HG02588 (cell line): ENCODE measurements at regions not wholly inside any gene's neighbourhood (a gene's known extent, or its start where the extent isn't known, plus 50 kb on each side); places are given as distances from the start of the nearest gene placed in this dataset.
A peak's percentile ranks its signal among the peaks of the same experiment; 100 is the strongest.
"Not testable (repeated sequence)": the region's sequence is repeated elsewhere in the genome, so short reads cannot be mapped to it uniquely, and the experiment has no call there.

Experiments used
- ATAC-seq: cut with Tn5 transposase; IDR thresholded peaks from one replicate; pipeline ENCODE4 v1.9.1; 2021; ENCODE audit warnings: mild to moderate bottlenecking, moderate library complexity; ENCODE audit not compliant: unreplicated experiment

- ATAC-seq = no peak
Measured at GRCh38 chr6:27178860-27179259, 68.6 kb upstream of the PRSS16 start.

DNA sequence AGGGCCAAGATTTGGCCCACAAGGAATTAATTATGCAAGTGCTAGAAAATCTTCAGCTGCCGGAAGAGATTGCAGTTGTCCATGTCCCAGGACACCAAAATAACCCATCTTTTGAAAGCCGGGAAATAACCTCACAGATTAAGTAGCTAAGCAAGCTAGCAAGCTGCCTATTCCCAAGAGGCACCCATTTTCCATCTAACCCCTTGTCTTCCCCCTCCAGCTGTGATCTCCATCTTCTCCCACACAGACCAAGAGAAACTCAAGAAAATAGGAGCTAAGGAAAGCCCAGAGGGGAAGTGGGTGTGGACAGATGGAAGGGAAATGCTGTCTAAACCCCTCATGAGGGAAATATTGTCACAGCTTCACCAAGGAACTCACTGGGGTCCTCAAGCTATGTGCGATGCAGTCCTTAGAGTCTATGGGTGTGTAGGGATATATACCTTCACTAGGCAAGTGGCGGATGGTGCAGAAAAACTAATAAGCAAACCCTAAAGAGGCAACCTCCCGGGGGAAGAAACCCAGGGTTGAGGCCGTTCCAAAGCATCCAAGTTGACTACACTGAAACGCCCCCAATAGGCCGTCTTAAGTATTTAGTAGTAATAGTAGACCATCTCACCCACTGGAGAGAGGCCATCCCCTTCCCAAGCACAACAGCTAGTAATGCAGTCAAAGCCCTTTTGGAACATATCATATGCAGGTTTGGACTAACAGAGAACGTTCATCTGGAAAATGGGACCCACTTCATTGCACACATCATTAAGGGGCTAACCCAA lies 64.3 kb upstream of the PRSS16 start:
- ATAC-seq = no peak

GRCh38 chr6:27187231-27188060 lies 60.1 kb upstream of the PRSS16 start:
- no peak for ATAC-seq

- ATAC-seq = peak; percentile 70
Measured at GRCh38 chr6:27188061-27188884, 59.2 kb upstream of the PRSS16 start.

DNA sequence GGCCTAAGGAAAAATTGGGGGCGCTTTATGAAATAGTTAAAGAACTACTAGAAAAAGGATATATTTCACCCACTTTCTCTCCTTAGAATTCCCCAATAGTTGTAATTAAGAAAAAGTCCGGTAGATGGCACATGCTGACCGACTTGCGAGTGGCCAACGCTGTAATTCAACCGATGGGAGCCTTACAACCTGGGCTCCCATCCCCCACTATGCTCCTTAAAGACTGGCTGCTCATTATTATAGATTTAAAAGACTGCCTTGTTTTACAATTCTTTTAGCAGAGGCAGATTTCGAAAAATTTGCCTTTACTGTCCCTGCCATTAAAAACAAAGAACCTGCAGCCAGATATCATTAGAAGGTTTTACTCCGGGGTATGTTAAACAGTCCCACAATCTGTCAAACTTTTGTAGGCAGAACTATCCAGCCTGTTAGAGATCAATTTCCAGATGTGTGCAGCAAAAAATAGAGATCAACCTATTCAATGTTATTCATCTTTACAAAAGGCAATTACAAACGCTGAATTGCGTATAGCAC lies 58.5 kb upstream of the PRSS16 start:
- ATAC-seq = peak; percentile 75

- ATAC-seq = no peak
Measured at GRCh38 chr6:27190126-27190525, 57.4 kb upstream of the PRSS16 start.

GRCh38 chr6:27194453-27194852 lies 53.0 kb upstream of the PRSS16 start:
- not testable (repeated sequence) for ATAC-seq

DNA sequence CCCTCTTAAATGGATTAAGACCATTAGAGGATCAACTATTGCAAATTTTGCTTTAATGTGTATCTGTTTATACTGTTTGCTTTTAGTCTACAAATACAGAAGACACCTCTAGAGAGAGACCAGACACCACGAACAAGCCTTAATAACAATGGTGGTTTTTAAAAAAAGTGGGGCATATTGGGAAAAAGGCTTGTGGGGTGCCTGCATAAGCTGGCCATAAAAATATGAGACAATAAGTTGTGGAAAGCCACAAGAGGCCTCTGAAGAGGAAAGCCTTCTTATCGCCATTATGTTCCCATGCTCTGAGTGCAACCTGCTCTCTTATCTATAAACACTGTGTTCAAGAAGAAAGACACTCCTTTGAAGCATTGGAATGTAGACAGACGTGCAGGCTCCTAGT lies 52.0 kb upstream of the PRSS16 start:
- ATAC-seq = not testable (repeated sequence)
